ENCODE measurements at regions not wholly inside any gene's neighbourhood (a gene's known extent, or its start where the extent isn't known, plus 50 kb on each side); places are given as distances from the start of the nearest gene placed in this dataset.

GRCh38 chr3:76827701-76828226 is 212.1 kb upstream of the ROBO2 start:
- Histone ChIP-seq H3K9me3 (replicated peaks in 1 of 2; ENCODE audit: control insufficient read depth in 1 of 2, insufficient read depth in 1 of 2, low read length in 2 of 2) (no peaks in the 10 kb centered on the region), H3K4me2 (replicated peaks; ENCODE audit: extremely low read depth, low read length, poor library complexity, severe bottlenecking) (no peak overlapping the region), H3K27me3 (ENCODE audit: control insufficient read depth in 2 of 2, insufficient read depth in 2 of 2, low read length in 2 of 2) (no peaks in the 10 kb centered on the region), H3K4me3 (replicated peaks in 1 of 3; ENCODE audit: low read depth in 2 of 3, low read length in 3 of 3) (no peak overlapping the region), H3K9ac (ENCODE audit: insufficient read depth, low read length, poor library complexity, severe bottlenecking) (no peak overlapping the region), H3K4me1 (ENCODE audit: control insufficient read depth in 1 of 2, insufficient read depth in 2 of 2, low read length in 2 of 2) (no peaks in the 10 kb centered on the region), H3K27ac (ENCODE audit: low read depth in 1 of 2, low read length in 2 of 2) (no peak overlapping the region), H2AFZ (ENCODE audit: insufficient read depth, low read depth, low read length, poor library complexity, severe bottlenecking) (no peak overlapping the region), H3K36me3 (replicated peaks in 1 of 2; ENCODE audit: control insufficient read depth in 1 of 2, insufficient read depth in 2 of 2, low read length in 2 of 2) (no peaks in the 10 kb centered on the region), H3K79me2 (ENCODE audit: insufficient read depth, low read length) (no peaks in the 10 kb centered on the region), H4K20me1 (ENCODE audit: insufficient read depth, low read length) (no peaks in the 10 kb centered on the region)
- intact Hi-C loops (cut with micrococcal nuclease): no loop called here
- Mint-ChIP-seq H3K27ac (no peak overlapping the region), H3K9me3 (peaks cover 0 to 9% (median 2%) of the 10 kb centered on the region in 7 donors), H3K36me3 (no peaks in the 10 kb centered on the region), H3K27me3 (ENCODE audit: low read depth in 3 of 3) (peaks cover 0 to 2% (median 0%) of the 10 kb centered on the region in 3 donors), H3K4me3 (no peak overlapping the region), H3K4me1 (no peaks in the 10 kb centered on the region)
- WGBS (ENCODE audit: insufficient coverage): no CpG with 5 or more reads among the region's 1 CpG
- no peak for DNase-seq
- TF ChIP-seq CTCF (IDR thresholded peaks at IDR 0.05): no peak

GRCh38 chr3:76834657-76835056 is 205.2 kb upstream of the ROBO2 start:
- no CpG with 5 or more reads among the region's 3 CpGs for WGBS (ENCODE audit: insufficient coverage)
- Histone ChIP-seq H3K27me3 (ENCODE audit: control insufficient read depth in 2 of 2, insufficient read depth in 2 of 2, low read length in 2 of 2) (no peaks in the 10 kb centered on the region), H3K4me3 (replicated peaks in 1 of 3; ENCODE audit: low read depth in 2 of 3, low read length in 3 of 3) (no peak overlapping the region), H3K27ac (ENCODE audit: low read depth in 1 of 2, low read length in 2 of 2) (no peak overlapping the region), H4K20me1 (ENCODE audit: insufficient read depth, low read length) (no peaks in the 10 kb centered on the region), H3K4me1 (ENCODE audit: control insufficient read depth in 1 of 2, insufficient read depth in 2 of 2, low read length in 2 of 2) (no peaks in the 10 kb centered on the region), H3K9ac (ENCODE audit: insufficient read depth, low read length, poor library complexity, severe bottlenecking) (no peak overlapping the region), H3K4me2 (replicated peaks; ENCODE audit: extremely low read depth, low read length, poor library complexity, severe bottlenecking) (no peak overlapping the region), H3K79me2 (ENCODE audit: insufficient read depth, low read length) (no peaks in the 10 kb centered on the region), H3K36me3 (replicated peaks in 1 of 2; ENCODE audit: control insufficient read depth in 1 of 2, insufficient read depth in 2 of 2, low read length in 2 of 2) (no peaks in the 10 kb centered on the region), H2AFZ (ENCODE audit: insufficient read depth, low read depth, low read length, poor library complexity, severe bottlenecking) (no peak overlapping the region), H3K9me3 (replicated peaks in 1 of 2; ENCODE audit: control insufficient read depth in 1 of 2, insufficient read depth in 1 of 2, low read length in 2 of 2) (peaks cover 3 to 6% of the 10 kb centered on the region in 2 donors)
- Mint-ChIP-seq H3K4me1 (no peaks in the 10 kb centered on the region), H3K9me3 (peaks cover 0 to 8% (median 4%) of the 10 kb centered on the region in 7 donors), H3K27ac (no peak overlapping the region), H3K36me3 (no peaks in the 10 kb centered on the region), H3K4me3 (no peak overlapping the region), H3K27me3 (ENCODE audit: low read depth in 3 of 3) (peaks cover 0 to 2% (median 0%) of the 10 kb centered on the region in 3 donors)
- intact Hi-C loops (cut with micrococcal nuclease): no loop called here
- no peak for TF ChIP-seq CTCF (IDR thresholded peaks at IDR 0.05)
- no peak for DNase-seq
